Activated naive CD4-positive, alpha-beta T cell treated with anti-CD3 and anti-CD28 coated beads, Interleukin-2, amount 50 U/mL, for 24 hours (primary cell): ENCODE measurements at regions not wholly inside any gene's neighbourhood (a gene's known extent, or its start where the extent isn't known, plus 50 kb on each side); places are given as distances from the start of the nearest gene placed in this dataset.

Experiments
- H3K27ac Mint-ChIP-seq: one replicate; pipeline ENCODE4 v1.8.0; 2021; ENCODE audit warnings: mild to moderate bottlenecking, mixed read lengths
- H3K27me3 Mint-ChIP-seq: one replicate; pipeline ENCODE4 v1.8.0; 2021; ENCODE audit warnings: mixed read lengths
- H3K36me3 Mint-ChIP-seq: one replicate; pipeline ENCODE4 v1.8.0; 2021; ENCODE audit warnings: mixed read lengths
- H3K4me1 Mint-ChIP-seq: one replicate; pipeline ENCODE4 v1.8.0; 2021; ENCODE audit warnings: mixed read lengths
- H3K4me3 Mint-ChIP-seq: one replicate; pipeline ENCODE4 v1.8.0; 2021; ENCODE audit warnings: mild to moderate bottlenecking, mixed read lengths
- H3K9me3 Mint-ChIP-seq: one replicate; pipeline ENCODE4 v1.8.0; 2021; ENCODE audit warnings: mixed read lengths

DNA sequence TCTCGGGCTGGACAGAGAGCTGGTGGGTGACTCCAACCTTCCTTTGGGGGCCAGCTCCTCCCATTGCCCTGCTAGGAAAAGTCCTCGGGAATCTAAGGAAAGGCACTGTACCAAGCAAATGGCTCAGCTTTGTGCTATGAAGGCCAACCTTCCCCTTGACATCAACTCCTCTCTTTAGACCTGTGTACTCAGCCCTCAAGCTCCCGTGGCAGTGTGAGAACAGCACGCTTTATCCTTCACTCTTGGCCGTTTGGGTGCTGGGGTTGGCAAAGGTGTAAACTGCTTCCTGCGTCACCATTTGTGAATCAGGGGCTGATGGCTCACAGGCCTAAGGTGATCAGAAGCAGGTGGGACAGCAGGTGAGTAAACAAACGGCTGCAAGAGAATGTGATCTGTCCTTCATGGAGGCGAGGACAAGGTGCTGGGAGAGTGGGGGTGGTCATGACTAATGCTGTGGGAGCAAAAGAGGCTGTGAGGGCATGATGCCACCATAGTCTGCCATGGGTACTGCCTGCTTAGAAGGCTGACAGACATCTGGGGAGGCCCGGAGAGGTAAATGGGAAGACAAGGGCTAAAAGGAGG, 165.2 kb upstream of the TPM1 start:
- Mint-ChIP-seq H3K4me1 (peaks cover 8% of the 10 kb centered on the region), H3K27ac (no peak overlapping the region), H3K9me3 (no peaks in the 10 kb centered on the region)

DNA sequence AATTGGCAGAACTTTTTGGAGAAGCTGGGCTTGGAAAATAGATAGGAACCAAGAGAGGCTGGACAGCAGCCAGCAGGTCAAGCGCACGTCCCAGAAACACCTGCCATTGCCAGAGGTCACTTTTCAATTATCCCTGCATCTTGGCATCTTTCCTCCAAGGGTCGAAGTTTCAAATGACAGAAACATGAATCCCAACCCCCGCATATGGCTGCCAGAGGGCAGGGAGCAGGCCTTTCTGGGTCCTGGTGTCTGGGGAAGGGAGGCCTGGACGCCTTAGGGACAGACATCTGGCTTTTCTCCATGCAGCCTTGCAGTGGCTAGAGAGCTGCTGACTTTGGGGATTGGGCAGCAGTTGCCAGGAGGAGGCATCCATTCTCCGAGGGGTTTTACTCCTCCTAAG, 164.5 kb upstream of the TPM1 start:
- Mint-ChIP-seq H3K4me1 (peaks cover 8% of the 10 kb centered on the region), H3K27me3 (peaks cover 2% of the 10 kb centered on the region), H3K4me3 (no peak overlapping the region), H3K27ac (no peak overlapping the region), H3K36me3 (no peaks in the 10 kb centered on the region), H3K9me3 (no peaks in the 10 kb centered on the region)

More for the DNA sequence above, 165.2 kb upstream of the TPM1 start:
- H3K27me3 Mint-ChIP-seq: peaks cover 1% of the 10 kb centered on the region
- no peak overlapping the region for H3K4me3 Mint-ChIP-seq
- no peaks in the 10 kb centered on the region for H3K36me3 Mint-ChIP-seq

DNA sequence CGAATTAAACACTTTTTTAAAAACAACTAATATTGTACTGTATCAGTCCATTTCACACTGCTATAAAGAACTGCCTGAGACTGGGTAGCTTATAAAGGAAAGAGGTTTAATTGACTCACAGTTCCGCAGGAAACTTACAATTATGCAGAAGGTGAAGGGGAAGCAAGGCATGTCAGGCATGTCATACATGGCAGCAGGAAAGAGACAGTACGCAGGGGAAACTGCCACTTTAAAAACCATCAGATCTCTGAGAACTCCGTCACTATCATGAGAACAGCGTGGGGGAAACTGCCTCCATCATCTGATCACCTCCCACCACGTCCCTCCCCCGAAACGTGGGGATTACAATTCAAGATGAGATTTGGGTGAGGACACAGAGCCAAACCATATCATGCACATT, 162.8 kb upstream of the TPM1 start:
- no peaks in the 10 kb centered on the region for H3K36me3 Mint-ChIP-seq
- peaks cover 8% of the 10 kb centered on the region for H3K4me1 Mint-ChIP-seq
- peaks cover 2% of the 10 kb centered on the region for H3K27me3 Mint-ChIP-seq
- no peak overlapping the region for H3K4me3 Mint-ChIP-seq
- no peaks in the 10 kb centered on the region for H3K9me3 Mint-ChIP-seq
- no peak overlapping the region for H3K27ac Mint-ChIP-seq

DNA sequence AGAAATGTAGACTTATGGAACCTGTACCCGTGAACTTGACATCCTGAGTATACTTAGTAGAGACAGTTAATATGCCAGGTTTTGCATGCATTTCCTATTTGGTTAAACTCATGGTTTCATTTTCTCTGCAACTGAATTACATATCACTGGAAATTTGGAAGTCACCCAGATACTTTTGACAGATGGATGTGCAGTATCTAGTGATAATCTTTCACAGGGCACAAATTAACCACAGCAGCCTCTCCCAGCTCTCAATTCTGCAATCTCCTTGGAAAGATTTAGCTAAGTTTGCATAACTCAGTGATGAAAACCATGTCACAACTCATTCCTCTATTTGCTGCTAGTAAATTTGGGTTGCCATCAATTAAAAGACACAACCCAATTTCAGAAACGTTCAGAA, 162.3 kb upstream of the TPM1 start:
- H3K4me1 Mint-ChIP-seq: peaks cover 8% of the 10 kb centered on the region
- H3K4me3 Mint-ChIP-seq: no peak overlapping the region
- H3K36me3 Mint-ChIP-seq: no peaks in the 10 kb centered on the region
- H3K9me3 Mint-ChIP-seq: no peaks in the 10 kb centered on the region
- H3K27ac Mint-ChIP-seq: no peak overlapping the region
- H3K27me3 Mint-ChIP-seq: peaks cover 2% of the 10 kb centered on the region

- Mint-ChIP-seq H3K27me3 (peaks cover 2% of the 10 kb centered on the region), H3K27ac (no peak overlapping the region)
These were observed 161.5 kb upstream of the TPM1 start for GRCh38 chr15:62881056-62881455.

GRCh38 chr15:62883938-62884479, 158.5 kb upstream of the TPM1 start:
- Mint-ChIP-seq H3K4me3 (no peak overlapping the region), H3K9me3 (no peaks in the 10 kb centered on the region), H3K4me1 (peaks cover 8% of the 10 kb centered on the region), H3K27ac (no peak overlapping the region), H3K27me3 (peaks cover 7% of the 10 kb centered on the region), H3K36me3 (no peaks in the 10 kb centered on the region)

More at GRCh38 chr15:62881056-62881455, 161.5 kb upstream of the TPM1 start:
- Mint-ChIP-seq H3K4me3 (no peak overlapping the region), H3K36me3 (no peaks in the 10 kb centered on the region), H3K9me3 (no peaks in the 10 kb centered on the region), H3K4me1 (peaks cover 8% of the 10 kb centered on the region)

GRCh38 chr15:62886431-62887071, 156.0 kb upstream of the TPM1 start:
- H3K36me3 Mint-ChIP-seq: no peaks in the 10 kb centered on the region
- no peaks in the 10 kb centered on the region for H3K9me3 Mint-ChIP-seq
- H3K4me3 Mint-ChIP-seq: no peak overlapping the region
- peaks cover 8% of the 10 kb centered on the region for H3K27me3 Mint-ChIP-seq
- H3K27ac Mint-ChIP-seq: no peak overlapping the region
- H3K4me1 Mint-ChIP-seq: no peaks in the 10 kb centered on the region

- no peak overlapping the region for H3K4me3 Mint-ChIP-seq
These were observed 155.4 kb upstream of the TPM1 start for GRCh38 chr15:62887113-62887570.

DNA sequence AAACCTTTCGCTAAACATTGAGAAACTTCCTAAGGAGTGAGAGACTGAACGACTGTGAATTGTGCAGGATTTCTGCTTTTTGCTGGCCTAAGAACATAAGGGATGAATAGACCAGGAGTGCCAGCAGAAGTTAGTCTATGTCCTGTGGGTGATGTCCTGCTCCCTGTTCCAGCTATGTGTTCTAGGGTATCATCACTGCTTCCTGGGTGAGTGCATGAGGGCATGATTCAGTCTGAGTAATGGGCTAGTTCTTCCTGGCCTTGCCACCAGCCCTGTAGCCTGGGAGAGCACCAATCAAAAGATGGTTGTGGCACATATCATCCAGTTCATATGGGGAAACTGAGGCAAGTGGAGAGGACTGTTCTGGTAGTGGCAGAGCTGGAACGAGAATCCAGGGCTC, 153.9 kb upstream of the TPM1 start:
- H3K4me3 Mint-ChIP-seq: no peak overlapping the region
- H3K36me3 Mint-ChIP-seq: no peaks in the 10 kb centered on the region
- H3K27me3 Mint-ChIP-seq: peaks cover 7% of the 10 kb centered on the region
- H3K27ac Mint-ChIP-seq: no peak overlapping the region
- H3K4me1 Mint-ChIP-seq: no peaks in the 10 kb centered on the region
- H3K9me3 Mint-ChIP-seq: no peaks in the 10 kb centered on the region

More at GRCh38 chr15:62887113-62887570, 155.4 kb upstream of the TPM1 start:
- peaks cover 8% of the 10 kb centered on the region for H3K27me3 Mint-ChIP-seq
- no peaks in the 10 kb centered on the region for H3K36me3 Mint-ChIP-seq
- no peaks in the 10 kb centered on the region for H3K4me1 Mint-ChIP-seq
- H3K9me3 Mint-ChIP-seq: no peaks in the 10 kb centered on the region
- no peak overlapping the region for H3K27ac Mint-ChIP-seq

- Mint-ChIP-seq H3K4me3 (no peak overlapping the region), H3K27ac (no peak overlapping the region), H3K9me3 (no peaks in the 10 kb centered on the region), H3K27me3 (peaks cover 7% of the 10 kb centered on the region), H3K4me1 (no peaks in the 10 kb centered on the region), H3K36me3 (no peaks in the 10 kb centered on the region)
These were observed 153.3 kb upstream of the TPM1 start for GRCh38 chr15:62889141-62889661.

DNA sequence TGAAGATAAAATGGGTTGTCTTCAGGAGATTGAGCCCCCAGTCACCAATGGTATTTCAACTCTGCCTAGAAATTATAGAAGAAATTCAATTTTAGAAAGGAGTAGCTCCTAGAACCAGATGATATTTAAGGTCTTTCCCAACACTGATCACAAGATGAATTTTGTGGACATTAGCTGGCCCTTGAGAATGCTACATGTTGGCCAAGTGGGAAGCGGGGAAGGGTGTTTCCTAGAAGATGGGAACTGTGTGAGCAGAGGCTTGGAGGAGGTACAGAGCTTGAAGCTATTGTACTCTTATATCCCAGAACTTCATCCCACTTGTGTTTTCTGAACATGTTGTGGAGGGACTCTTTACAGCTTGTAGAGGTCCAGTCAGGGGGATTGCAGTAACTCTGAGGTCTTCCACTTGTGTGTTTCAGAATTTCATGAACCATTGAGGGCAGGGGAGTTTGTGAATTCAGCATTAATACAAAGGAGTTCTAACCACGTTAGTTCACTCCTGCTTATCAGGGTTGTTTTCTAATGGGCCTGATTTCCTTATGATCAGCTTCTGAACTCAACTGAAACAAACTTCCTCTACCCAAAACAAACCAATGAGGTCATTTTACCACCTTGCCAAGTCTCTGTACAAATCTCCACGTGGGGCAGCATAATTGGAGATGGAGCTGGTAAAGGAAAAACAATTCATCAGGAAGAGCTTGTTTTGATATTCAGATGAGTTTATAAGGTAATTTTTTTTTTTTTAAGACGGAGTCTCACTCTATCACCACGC, 152.6 kb upstream of the TPM1 start:
- Mint-ChIP-seq H3K9me3 (no peaks in the 10 kb centered on the region), H3K4me3 (no peak overlapping the region), H3K4me1 (no peaks in the 10 kb centered on the region), H3K27me3 (peaks cover 7% of the 10 kb centered on the region), H3K27ac (no peak overlapping the region), H3K36me3 (no peaks in the 10 kb centered on the region)

- H3K36me3 Mint-ChIP-seq: no peaks in the 10 kb centered on the region
- H3K4me1 Mint-ChIP-seq: no peaks in the 10 kb centered on the region
- H3K4me3 Mint-ChIP-seq: no peak overlapping the region
- no peak overlapping the region for H3K27ac Mint-ChIP-seq
- no peaks in the 10 kb centered on the region for H3K9me3 Mint-ChIP-seq
- H3K27me3 Mint-ChIP-seq: peaks cover 1% of the 10 kb centered on the region
These were observed 148.0 kb upstream of the TPM1 start for GRCh38 chr15:62894322-62895085.

GRCh38 chr15:62895139-62895866, 147.2 kb upstream of the TPM1 start:
- Mint-ChIP-seq H3K9me3 (no peaks in the 10 kb centered on the region), H3K27ac (no peak overlapping the region), H3K4me1 (no peaks in the 10 kb centered on the region), H3K4me3 (no peak overlapping the region), H3K27me3 (peaks cover 2% of the 10 kb centered on the region), H3K36me3 (no peaks in the 10 kb centered on the region)

DNA sequence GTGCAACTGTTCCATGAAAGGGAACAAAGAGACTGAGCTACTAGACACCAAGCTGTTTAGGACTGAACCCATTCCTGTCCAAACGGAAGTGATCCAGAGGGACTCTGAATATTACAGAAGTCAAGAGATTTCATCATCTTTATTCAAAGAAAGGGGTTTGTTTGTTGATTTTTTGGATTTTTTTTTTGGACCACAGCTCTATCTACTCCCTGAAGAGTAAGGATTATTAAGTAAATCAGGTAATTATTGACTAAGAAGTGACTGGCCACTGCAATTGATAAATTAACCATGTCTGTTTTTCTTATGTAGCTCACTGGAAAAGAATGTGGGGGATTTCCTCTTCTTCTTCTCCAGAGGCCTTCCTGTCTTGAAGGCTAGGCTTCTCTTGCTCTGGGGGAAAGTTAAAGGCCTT, 146.6 kb upstream of the TPM1 start:
- no peak overlapping the region for H3K4me3 Mint-ChIP-seq
- peaks cover 2% of the 10 kb centered on the region for H3K27me3 Mint-ChIP-seq
- H3K27ac Mint-ChIP-seq: no peak overlapping the region
- H3K9me3 Mint-ChIP-seq: no peaks in the 10 kb centered on the region
- H3K36me3 Mint-ChIP-seq: no peaks in the 10 kb centered on the region
- H3K4me1 Mint-ChIP-seq: no peaks in the 10 kb centered on the region
